ENCODE measurements at regions not wholly inside any gene's neighbourhood (a gene's known extent, or its start where the extent isn't known, plus 50 kb on each side); places are given as distances from the start of the nearest gene placed in this dataset.

GRCh38 chr6:9139746-9140145 is 704.4 kb upstream of the SLC35B3 start:
- TF ChIP-seq POLR2A (IDR thresholded peaks at IDR 0.05; ENCODE audit: low read depth, low read length) (no peak), CTCF (IDR thresholded peaks at IDR 0.05; ENCODE audit: extremely low read depth in 1 of 2, insufficient read depth in 1 of 2, low read depth in 1 of 2, low read length in 2 of 2) (no peak)
